ENCODE measurements at regions not wholly inside any gene's neighbourhood (a gene's known extent, or its start where the extent isn't known, plus 50 kb on each side); places are given as distances from the start of the nearest gene placed in this dataset.

- TF ChIP-seq CTCF (IDR thresholded peaks at IDR 0.05) = no peak
- TF ChIP-seq POLR2A (IDR thresholded peaks at IDR 0.05) = no peak
Measured at GRCh38 chr6:29884261-29884660, 56.6 kb downstream of the HLA-G start.

Measured in heart left ventricle (tissue), 13 donors.